Stimulated activated CD4-positive, alpha-beta T cell treated with anti-CD3 and anti-CD28 coated beads, Interleukin-1b, Interleukin-23, amount 100 ng/mL, for 48 hours (primary cell): ENCODE measurements at regions not wholly inside any gene's neighbourhood (a gene's known extent, or its start where the extent isn't known, plus 50 kb on each side); places are given as distances from the start of the nearest gene placed in this dataset.
"Not testable (repeated sequence)": the region's sequence is repeated elsewhere in the genome, so short reads cannot be mapped to it uniquely, and the experiment has no call there.

Source experiments
- DNase-seq: peaks from one replicate; pipeline ENCODE4 v3.0.0-alpha.2; 2020

GRCh38 chr1:66462313-66462712 is 71.6 kb upstream of the SGIP1 start:
- no peak for DNase-seq

GRCh38 chr1:66464351-66464750 is 69.6 kb upstream of the SGIP1 start:
- no peak for DNase-seq

- DNase-seq, result no peak
Observed at GRCh38 chr1:66464802-66465201, 69.2 kb upstream of the SGIP1 start.

- not testable (repeated sequence) for DNase-seq
Observed at GRCh38 chr1:66466695-66467094, 67.3 kb upstream of the SGIP1 start.

- DNase-seq, result no peak
Observed at GRCh38 chr1:66468722-66469121, 65.2 kb upstream of the SGIP1 start.

GRCh38 chr1:66475940-66476339 is 58.0 kb upstream of the SGIP1 start:
- DNase-seq, result no peak

- no peak for DNase-seq
Observed at GRCh38 chr1:66476774-66477173, 57.2 kb upstream of the SGIP1 start.

- no peak for DNase-seq
Observed at GRCh38 chr1:66478116-66478515, 55.8 kb upstream of the SGIP1 start.

- no peak for DNase-seq
Observed at GRCh38 chr1:66480162-66480561, 53.8 kb upstream of the SGIP1 start.

- not testable (repeated sequence) for DNase-seq
Observed at GRCh38 chr1:66481215-66481614, 52.7 kb upstream of the SGIP1 start.
